ENCODE measurements at regions not wholly inside any gene's neighbourhood (a gene's known extent, or its start where the extent isn't known, plus 50 kb on each side); places are given as distances from the start of the nearest gene placed in this dataset.

GRCh38 chr2:189231719-189232323 is 52.3 kb upstream of the COL5A2 start:
- DNase-seq (ENCODE audit: low spot score): no peak
- Mint-ChIP-seq H3K36me3 (ENCODE audit: low read depth) (no peaks in the 10 kb centered on the region), H3K9me3 (ENCODE audit: low read depth) (peaks cover 3% of the 10 kb centered on the region), H3K4me3 (ENCODE audit: unreplicated experiment) (no peak overlapping the region), H3K27ac (ENCODE audit: unreplicated experiment) (no peak overlapping the region), H3K27me3 (ENCODE audit: low read depth) (no peaks in the 10 kb centered on the region), H3K4me1 (ENCODE audit: low read depth) (peaks cover 26% of the 10 kb centered on the region)
- no peak for TF ChIP-seq CTCF (IDR thresholded peaks at IDR 0.05)

- no peak for TF ChIP-seq CTCF (IDR thresholded peaks at IDR 0.05)
- peaks cover 26% of the 10 kb centered on the region for H3K4me1 Mint-ChIP-seq (ENCODE audit: low read depth)
- no peaks in the 10 kb centered on the region for H3K36me3 Mint-ChIP-seq (ENCODE audit: low read depth)
- H3K27ac Mint-ChIP-seq (ENCODE audit: unreplicated experiment): peak overlapping the region; percentile 15
- H3K27me3 Mint-ChIP-seq (ENCODE audit: low read depth): no peaks in the 10 kb centered on the region
- no peak overlapping the region for H3K4me3 Mint-ChIP-seq (ENCODE audit: unreplicated experiment)
- no peaks in the 10 kb centered on the region for H3K9me3 Mint-ChIP-seq (ENCODE audit: low read depth)
- no peak for DNase-seq (ENCODE audit: low spot score)
Measured at GRCh38 chr2:189232759-189233406, 53.3 kb upstream of the COL5A2 start.

- no peaks in the 10 kb centered on the region for H3K36me3 Mint-ChIP-seq (ENCODE audit: low read depth)
Measured at GRCh38 chr2:189233527-189233926, 54.0 kb upstream of the COL5A2 start.

GRCh38 chr2:189234991-189235390 is 55.4 kb upstream of the COL5A2 start:
- no peak overlapping the region for H3K27ac Mint-ChIP-seq (ENCODE audit: unreplicated experiment)
- H3K4me3 Mint-ChIP-seq (ENCODE audit: unreplicated experiment): no peak overlapping the region
- TF ChIP-seq CTCF (IDR thresholded peaks at IDR 0.05): no peak
- H3K4me1 Mint-ChIP-seq (ENCODE audit: low read depth): peaks cover 26% of the 10 kb centered on the region
- peaks cover 4% of the 10 kb centered on the region for H3K9me3 Mint-ChIP-seq (ENCODE audit: low read depth)
- no peaks in the 10 kb centered on the region for H3K27me3 Mint-ChIP-seq (ENCODE audit: low read depth)
- DNase-seq (ENCODE audit: low spot score): no peak
- no peaks in the 10 kb centered on the region for H3K36me3 Mint-ChIP-seq (ENCODE audit: low read depth)

More at GRCh38 chr2:189233527-189233926, 54.0 kb upstream of the COL5A2 start:
- TF ChIP-seq CTCF (IDR thresholded peaks at IDR 0.05): no peak
- H3K4me3 Mint-ChIP-seq (ENCODE audit: unreplicated experiment): no peak overlapping the region
- H3K27me3 Mint-ChIP-seq (ENCODE audit: low read depth): no peaks in the 10 kb centered on the region
- no peak for DNase-seq (ENCODE audit: low spot score)
- peaks cover 2% of the 10 kb centered on the region for H3K9me3 Mint-ChIP-seq (ENCODE audit: low read depth)
- peaks cover 26% of the 10 kb centered on the region for H3K4me1 Mint-ChIP-seq (ENCODE audit: low read depth)
- no peak overlapping the region for H3K27ac Mint-ChIP-seq (ENCODE audit: unreplicated experiment)

GRCh38 chr2:189236066-189236465 is 56.5 kb upstream of the COL5A2 start:
- Mint-ChIP-seq H3K27me3 (ENCODE audit: low read depth) (no peaks in the 10 kb centered on the region), H3K9me3 (ENCODE audit: low read depth) (peaks cover 4% of the 10 kb centered on the region), H3K36me3 (ENCODE audit: low read depth) (no peaks in the 10 kb centered on the region), H3K27ac (ENCODE audit: unreplicated experiment) (peak overlapping the region; percentile 49), H3K4me3 (ENCODE audit: unreplicated experiment) (no peak overlapping the region), H3K4me1 (ENCODE audit: low read depth) (peaks cover 26% of the 10 kb centered on the region)
- no peak for DNase-seq (ENCODE audit: low spot score)
- no peak for TF ChIP-seq CTCF (IDR thresholded peaks at IDR 0.05)

All from chondrocyte (in vitro differentiated cells).